Activated naive CD4-positive, alpha-beta T cell treated with anti-CD3 and anti-CD28 coated beads, Interleukin-2, amount 10 ng/mL, durations not matched to agents 7 days and 5 days (primary cell): ENCODE measurements at regions not wholly inside any gene's neighbourhood (a gene's known extent, or its start where the extent isn't known, plus 50 kb on each side); places are given as distances from the start of the nearest gene placed in this dataset.

Experiments
- CTCF ChIA-PET: fragments of 350-600 bp; sonication (Branson Sonifier 250); formaldehyde crosslinking; loops from one replicate; lab custom pipeline; 2021; ENCODE audit warnings: antibody characterized with exemption; lab: Charles Lee
- DNase-seq: peaks from one replicate; pipeline ENCODE4 v3.0.0-alpha.2; 2020
- H3K27ac Mint-ChIP-seq: one replicate; pipeline ENCODE4 v1.8.0; 2021; ENCODE audit warnings: mild to moderate bottlenecking, moderate library complexity, mixed read lengths
- H3K27me3 Mint-ChIP-seq: one replicate; pipeline ENCODE4 v1.8.0; 2021; ENCODE audit warnings: mild to moderate bottlenecking, mixed read lengths
- H3K36me3 Mint-ChIP-seq: one replicate; pipeline ENCODE4 v1.8.0; 2021; ENCODE audit warnings: mixed read lengths
- H3K4me1 Mint-ChIP-seq: one replicate; pipeline ENCODE4 v1.8.0; 2021; ENCODE audit warnings: mixed read lengths
- H3K4me3 Mint-ChIP-seq: one replicate; pipeline ENCODE4 v1.8.0; 2021; ENCODE audit warnings: mild to moderate bottlenecking, moderate library complexity, mixed read lengths
- H3K9me3 Mint-ChIP-seq: one replicate; pipeline ENCODE4 v1.8.0; 2021; ENCODE audit warnings: mixed read lengths

GRCh38 chr22:27613099-27614005 lies 188.2 kb downstream of the MN1 start:
- H3K27me3 Mint-ChIP-seq = peaks cover 47% of the 10 kb centered on the region
- DNase-seq = no peak

GRCh38 chr22:27614006-27614649 lies 187.4 kb downstream of the MN1 start:
- CTCF ChIA-PET = no interaction called here
- H3K27me3 Mint-ChIP-seq = peaks cover 47% of the 10 kb centered on the region
- no peak for DNase-seq
- no peaks in the 10 kb centered on the region for H3K4me1 Mint-ChIP-seq
- no peaks in the 10 kb centered on the region for H3K36me3 Mint-ChIP-seq
- H3K27ac Mint-ChIP-seq = no peak overlapping the region
- H3K4me3 Mint-ChIP-seq = no peak overlapping the region
- H3K9me3 Mint-ChIP-seq = no peaks in the 10 kb centered on the region

More at GRCh38 chr22:27613099-27614005, 188.2 kb downstream of the MN1 start:
- CTCF ChIA-PET = no interaction called here
- Mint-ChIP-seq H3K4me3 (no peak overlapping the region), H3K36me3 (no peaks in the 10 kb centered on the region), H3K4me1 (no peaks in the 10 kb centered on the region), H3K27ac (no peak overlapping the region), H3K9me3 (no peaks in the 10 kb centered on the region)

GRCh38 chr22:27614650-27615007 lies 186.9 kb downstream of the MN1 start:
- H3K27ac Mint-ChIP-seq = no peak overlapping the region
- CTCF ChIA-PET = no interaction called here
- H3K4me3 Mint-ChIP-seq = no peak overlapping the region
- H3K9me3 Mint-ChIP-seq = no peaks in the 10 kb centered on the region
- H3K36me3 Mint-ChIP-seq = no peaks in the 10 kb centered on the region
- no peaks in the 10 kb centered on the region for H3K4me1 Mint-ChIP-seq
- H3K27me3 Mint-ChIP-seq = peaks cover 47% of the 10 kb centered on the region
- DNase-seq = no peak

GRCh38 chr22:27615408-27615807 lies 186.1 kb downstream of the MN1 start:
- H3K27ac Mint-ChIP-seq = no peak overlapping the region
- DNase-seq = no peak
- no peaks in the 10 kb centered on the region for H3K36me3 Mint-ChIP-seq
- CTCF ChIA-PET = no interaction called here
- H3K4me3 Mint-ChIP-seq = no peak overlapping the region
- H3K4me1 Mint-ChIP-seq = no peaks in the 10 kb centered on the region
- H3K27me3 Mint-ChIP-seq = peaks cover 47% of the 10 kb centered on the region
- H3K9me3 Mint-ChIP-seq = no peaks in the 10 kb centered on the region

- Mint-ChIP-seq H3K4me3 (no peak overlapping the region), H3K36me3 (no peaks in the 10 kb centered on the region), H3K27ac (no peak overlapping the region), H3K27me3 (peaks cover 45% of the 10 kb centered on the region), H3K4me1 (no peaks in the 10 kb centered on the region), H3K9me3 (no peaks in the 10 kb centered on the region)
- no peak for DNase-seq
- CTCF ChIA-PET = no interaction called here
These were observed 185.5 kb downstream of the MN1 start for GRCh38 chr22:27616033-27616432.

- no peak for DNase-seq
- Mint-ChIP-seq H3K4me1 (no peaks in the 10 kb centered on the region), H3K36me3 (no peaks in the 10 kb centered on the region), H3K27ac (no peak overlapping the region), H3K27me3 (peaks cover 35% of the 10 kb centered on the region), H3K9me3 (no peaks in the 10 kb centered on the region), H3K4me3 (no peak overlapping the region)
- CTCF ChIA-PET = no interaction called here
These were observed 184.2 kb downstream of the MN1 start for GRCh38 chr22:27617214-27617881.

GRCh38 chr22:27620367-27621154 lies 181.0 kb downstream of the MN1 start:
- CTCF ChIA-PET = no interaction called here
- Mint-ChIP-seq H3K27ac (no peak overlapping the region), H3K4me3 (no peak overlapping the region), H3K36me3 (no peaks in the 10 kb centered on the region), H3K9me3 (no peaks in the 10 kb centered on the region), H3K4me1 (no peaks in the 10 kb centered on the region), H3K27me3 (peaks cover 4% of the 10 kb centered on the region)
- no peak for DNase-seq

- no peaks in the 10 kb centered on the region for H3K27me3 Mint-ChIP-seq
- no peaks in the 10 kb centered on the region for H3K36me3 Mint-ChIP-seq
- no peak for DNase-seq
- no peaks in the 10 kb centered on the region for H3K4me1 Mint-ChIP-seq
- H3K4me3 Mint-ChIP-seq = no peak overlapping the region
- H3K27ac Mint-ChIP-seq = no peak overlapping the region
- no peaks in the 10 kb centered on the region for H3K9me3 Mint-ChIP-seq
- CTCF ChIA-PET = no interaction called here
These were observed 180.0 kb downstream of the MN1 start for GRCh38 chr22:27621486-27622070.

GRCh38 chr22:27624042-27624441 lies 177.5 kb downstream of the MN1 start:
- Mint-ChIP-seq H3K9me3 (no peaks in the 10 kb centered on the region), H3K36me3 (no peaks in the 10 kb centered on the region), H3K27me3 (no peaks in the 10 kb centered on the region), H3K27ac (no peak overlapping the region), H3K4me1 (no peaks in the 10 kb centered on the region), H3K4me3 (no peak overlapping the region)
- CTCF ChIA-PET = no interaction called here
- no peak for DNase-seq

- no peak overlapping the region for H3K4me3 Mint-ChIP-seq
- no peaks in the 10 kb centered on the region for H3K36me3 Mint-ChIP-seq
- no peaks in the 10 kb centered on the region for H3K9me3 Mint-ChIP-seq
- H3K27ac Mint-ChIP-seq = no peak overlapping the region
- H3K4me1 Mint-ChIP-seq = no peaks in the 10 kb centered on the region
- CTCF ChIA-PET = no interaction called here
- DNase-seq = no peak
- no peaks in the 10 kb centered on the region for H3K27me3 Mint-ChIP-seq
These were observed 176.9 kb downstream of the MN1 start for GRCh38 chr22:27624705-27625104.

GRCh38 chr22:27625769-27626674 lies 175.5 kb downstream of the MN1 start:
- H3K9me3 Mint-ChIP-seq = no peaks in the 10 kb centered on the region
- DNase-seq = no peak
- H3K27ac Mint-ChIP-seq = no peak overlapping the region
- no peaks in the 10 kb centered on the region for H3K4me1 Mint-ChIP-seq
- no peak overlapping the region for H3K4me3 Mint-ChIP-seq
- no peaks in the 10 kb centered on the region for H3K36me3 Mint-ChIP-seq
- CTCF ChIA-PET = no interaction called here
- no peaks in the 10 kb centered on the region for H3K27me3 Mint-ChIP-seq

GRCh38 chr22:27626675-27627443 lies 174.7 kb downstream of the MN1 start:
- H3K27ac Mint-ChIP-seq = no peak overlapping the region
- H3K36me3 Mint-ChIP-seq = no peaks in the 10 kb centered on the region
- DNase-seq = no peak
- H3K27me3 Mint-ChIP-seq = no peaks in the 10 kb centered on the region
- CTCF ChIA-PET = no interaction called here
- H3K9me3 Mint-ChIP-seq = peaks cover 4% of the 10 kb centered on the region
- no peaks in the 10 kb centered on the region for H3K4me1 Mint-ChIP-seq
- H3K4me3 Mint-ChIP-seq = no peak overlapping the region
